NCI-H1105 treated with DMSO at 0.1 percent for 48 hours (cell line): ENCODE measurements at regions not wholly inside any gene's neighbourhood (a gene's known extent, or its start where the extent isn't known, plus 50 kb on each side); places are given as distances from the start of the nearest gene placed in this dataset.
"Not testable (repeated sequence)": the region's sequence is repeated elsewhere in the genome, so short reads cannot be mapped to it uniquely, and the experiment has no call there.

Source experiments
- DNase-seq: peaks from one replicate; lab custom pipeline; 2025; lab: John Stamatoyannopoulos, UW

- DNase-seq: no peak
These were observed 565.4 kb upstream of the NRP1 start for GRCh38 chr10:33899578-33900531.

GRCh38 chr10:33897291-33897752 lies 562.9 kb upstream of the NRP1 start:
- DNase-seq: peak; percentile 75

GRCh38 chr10:33893506-33893905 lies 559.0 kb upstream of the NRP1 start:
- DNase-seq: no peak

GRCh38 chr10:33889371-33889770 lies 554.9 kb upstream of the NRP1 start:
- DNase-seq: no peak

- DNase-seq: no peak
These were observed 552.7 kb upstream of the NRP1 start for GRCh38 chr10:33887188-33887587.

- DNase-seq: no peak
These were observed 551.8 kb upstream of the NRP1 start for GRCh38 chr10:33886299-33886698.

- DNase-seq: no peak
These were observed 550.1 kb upstream of the NRP1 start for GRCh38 chr10:33884604-33885003.

- no peak for DNase-seq
These were observed 549.4 kb upstream of the NRP1 start for GRCh38 chr10:33883881-33884280.

GRCh38 chr10:33882996-33883395 lies 548.5 kb upstream of the NRP1 start:
- DNase-seq: no peak

GRCh38 chr10:33880291-33880690 lies 545.8 kb upstream of the NRP1 start:
- no peak for DNase-seq

GRCh38 chr10:33878238-33878786 lies 543.8 kb upstream of the NRP1 start:
- DNase-seq: no peak

- DNase-seq: no peak
These were observed 542.3 kb upstream of the NRP1 start for GRCh38 chr10:33876584-33877400.

- DNase-seq: no peak
These were observed 541.6 kb upstream of the NRP1 start for GRCh38 chr10:33875924-33876583.

GRCh38 chr10:33871061-33871956 lies 536.8 kb upstream of the NRP1 start:
- no peak for DNase-seq

- DNase-seq: no peak
These were observed 535.0 kb upstream of the NRP1 start for GRCh38 chr10:33869481-33869880.

- DNase-seq: no peak
These were observed 534.6 kb upstream of the NRP1 start for GRCh38 chr10:33869028-33869427.

GRCh38 chr10:33867199-33867789 lies 532.8 kb upstream of the NRP1 start:
- not testable (repeated sequence) for DNase-seq

- DNase-seq: no peak
These were observed 528.9 kb upstream of the NRP1 start for GRCh38 chr10:33863352-33863751.

- no peak for DNase-seq
These were observed 528.2 kb upstream of the NRP1 start for GRCh38 chr10:33862536-33863105.

- DNase-seq: no peak
These were observed 527.4 kb upstream of the NRP1 start for GRCh38 chr10:33861833-33862232.
